DOHH2 (cell line): ENCODE measurements at regions not wholly inside any gene's neighbourhood (a gene's known extent, or its start where the extent isn't known, plus 50 kb on each side); places are given as distances from the start of the nearest gene placed in this dataset.

Source experiments
- H3F3A ChIP-seq: fragments of 200-600 bp; sonication (generic), shearing (Covaris generic); 2 replicates; pipeline ENCODE4 v1.6.0; 2016; ENCODE audit warnings: antibody characterized with exemption, mild to moderate bottlenecking; ENCODE audit not compliant: control insufficient read depth, insufficient read depth
- H3K27ac ChIP-seq: fragments of 200-600 bp; sonication (generic); 2 replicates; pipeline ENCODE4 v1.5.1; 2014; ENCODE audit warnings: low read depth, mild to moderate bottlenecking, low read length, moderate library complexity
- H3K27me3 ChIP-seq: fragments of 200-600 bp; sonication (generic); 2 replicates; pipeline ENCODE4 v1.6.1; 2014; ENCODE audit warnings: mild to moderate bottlenecking, low read length, mixed read lengths; ENCODE audit not compliant: control insufficient read depth
- H3K36me3 ChIP-seq: fragments of 200-600 bp; sonication (generic); 2 replicates; pipeline ENCODE4 v1.6.1; 2014; ENCODE audit warnings: mild to moderate bottlenecking, low read length, moderate library complexity, mixed read lengths; ENCODE audit not compliant: control insufficient read depth
- H3K4me1 ChIP-seq: fragments of 200-600 bp; sonication (generic); 2 replicates; pipeline ENCODE4 v1.6.1; 2014; ENCODE audit warnings: mild to moderate bottlenecking, low read length, mixed read lengths; ENCODE audit not compliant: control insufficient read depth
- H3K4me2 ChIP-seq: fragments of 200-600 bp; sonication (generic); 2 replicates; pipeline ENCODE4 v1.6.0; 2014; ENCODE audit warnings: mild to moderate bottlenecking, low read length, moderate library complexity
- H3K4me3 ChIP-seq: fragments of 200-600 bp; sonication (generic); 2 replicates; pipeline ENCODE4 v1.5.1; 2014; ENCODE audit warnings: mild to moderate bottlenecking, low read length, mixed read lengths
- H3K79me2 ChIP-seq: fragments of 200-600 bp; sonication (generic); 2 replicates; pipeline ENCODE4 v1.6.1; 2014; ENCODE audit warnings: mild to moderate bottlenecking, low read length, mixed read lengths; ENCODE audit not compliant: control insufficient read depth
- H3K9me2 ChIP-seq: fragments of 200-600 bp; sonication (generic); replicated peaks from 2 replicates; pipeline ENCODE4 v1.6.1; 2014; ENCODE audit warnings: mild to moderate bottlenecking, low read length, mixed read lengths; ENCODE audit not compliant: control insufficient read depth
- H3K9me3 ChIP-seq: fragments of 200-600 bp; sonication (generic); 2 replicates; pipeline ENCODE4 v1.6.1; 2014; ENCODE audit warnings: antibody characterized with exemption, low read length, mixed read lengths; ENCODE audit not compliant: control insufficient read depth, insufficient read depth
- H4K20me1 ChIP-seq: fragments of 200-600 bp; sonication (generic); 2 replicates; pipeline ENCODE4 v1.6.0; 2014; ENCODE audit warnings: low read depth, mild to moderate bottlenecking, antibody characterized with exemption, low read length, moderate library complexity; ENCODE audit not compliant: control insufficient read depth, insufficient read depth
- EZH2phosphoT487 ChIP-seq: fragments of 200-600 bp; sonication (generic); IDR thresholded peaks from 2 replicates; pipeline ENCODE4 v1.6.1; 2017; ENCODE audit warnings: borderline replicate concordance, mild to moderate bottlenecking, antibody characterized with exemption, low read length, moderate library complexity, mixed read lengths
- TF ChIP-seq, protein P1 (sequence below): fragments of 200-600 bp; sonication (generic); IDR thresholded peaks from one replicate; pipeline ENCODE4 v1.5.1; 2014; ENCODE audit warnings: antibody characterized with exemption, mild to moderate bottlenecking, low read depth, low read length; ENCODE audit not compliant: poor library complexity, severe bottlenecking

DNA sequence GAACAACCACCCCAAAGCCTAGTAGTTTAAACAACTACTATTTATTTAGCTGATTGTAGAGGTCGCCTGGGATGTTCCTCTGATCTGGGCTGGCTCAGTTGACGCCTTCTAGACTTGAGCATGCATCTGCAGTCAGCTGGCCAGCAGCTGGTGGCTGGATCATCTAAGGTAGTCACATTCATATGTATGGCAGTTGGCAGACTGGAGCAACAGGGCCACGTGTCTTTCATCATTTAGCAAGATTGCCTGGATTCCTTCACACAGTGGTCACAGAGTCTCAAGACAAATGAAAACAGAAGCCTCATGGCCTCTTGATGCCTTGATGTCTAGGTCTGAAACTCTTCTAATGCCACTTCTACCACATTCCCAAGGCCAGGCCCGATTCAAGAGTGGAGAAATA, 220.6 kb upstream of the S100G start:
- H3K79me2 ChIP-seq = no peaks in the 10 kb centered on the region
- no peaks in the 10 kb centered on the region for H3K4me1 ChIP-seq
- no peaks in the 10 kb centered on the region for H3K36me3 ChIP-seq
- H4K20me1 ChIP-seq = no peaks in the 10 kb centered on the region
- TF ChIP-seq, protein P1, sequence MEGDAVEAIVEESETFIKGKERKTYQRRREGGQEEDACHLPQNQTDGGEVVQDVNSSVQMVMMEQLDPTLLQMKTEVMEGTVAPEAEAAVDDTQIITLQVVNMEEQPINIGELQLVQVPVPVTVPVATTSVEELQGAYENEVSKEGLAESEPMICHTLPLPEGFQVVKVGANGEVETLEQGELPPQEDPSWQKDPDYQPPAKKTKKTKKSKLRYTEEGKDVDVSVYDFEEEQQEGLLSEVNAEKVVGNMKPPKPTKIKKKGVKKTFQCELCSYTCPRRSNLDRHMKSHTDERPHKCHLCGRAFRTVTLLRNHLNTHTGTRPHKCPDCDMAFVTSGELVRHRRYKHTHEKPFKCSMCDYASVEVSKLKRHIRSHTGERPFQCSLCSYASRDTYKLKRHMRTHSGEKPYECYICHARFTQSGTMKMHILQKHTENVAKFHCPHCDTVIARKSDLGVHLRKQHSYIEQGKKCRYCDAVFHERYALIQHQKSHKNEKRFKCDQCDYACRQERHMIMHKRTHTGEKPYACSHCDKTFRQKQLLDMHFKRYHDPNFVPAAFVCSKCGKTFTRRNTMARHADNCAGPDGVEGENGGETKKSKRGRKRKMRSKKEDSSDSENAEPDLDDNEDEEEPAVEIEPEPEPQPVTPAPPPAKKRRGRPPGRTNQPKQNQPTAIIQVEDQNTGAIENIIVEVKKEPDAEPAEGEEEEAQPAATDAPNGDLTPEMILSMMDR = no peak
- TF ChIP-seq EZH2phosphoT487 = no peak
- H3K27me3 ChIP-seq = no peaks in the 10 kb centered on the region
- H3K9me3 ChIP-seq = no peaks in the 10 kb centered on the region
- no peak overlapping the region for H3K27ac ChIP-seq
- H3K4me3 ChIP-seq = no peak overlapping the region
- no peaks in the 10 kb centered on the region for H3F3A ChIP-seq
- no peaks in the 10 kb centered on the region for H3K9me2 ChIP-seq
- no peak overlapping the region for H3K4me2 ChIP-seq

DNA sequence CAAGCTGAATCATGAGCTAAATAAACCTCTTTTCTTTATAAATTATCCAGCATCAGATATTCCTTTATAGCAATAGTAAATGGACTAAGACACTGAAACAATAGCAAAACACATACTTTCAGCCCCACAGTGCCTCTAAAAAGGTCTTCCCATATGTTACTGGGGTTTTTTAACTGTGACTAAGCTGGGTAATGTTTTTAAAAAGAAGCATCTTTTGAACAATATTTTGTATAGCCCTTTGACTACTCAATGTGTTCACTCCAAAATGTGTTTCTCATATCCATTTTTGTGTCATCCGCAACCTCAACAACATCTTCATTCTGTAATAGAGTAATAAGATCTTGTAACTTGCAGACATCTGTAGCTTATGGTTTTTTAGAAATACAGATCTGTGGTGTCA, 218.7 kb upstream of the S100G start:
- no peaks in the 10 kb centered on the region for H3F3A ChIP-seq
- H3K79me2 ChIP-seq = no peaks in the 10 kb centered on the region
- no peak overlapping the region for H3K4me2 ChIP-seq
- no peaks in the 10 kb centered on the region for H3K4me1 ChIP-seq
- H3K9me2 ChIP-seq = no peaks in the 10 kb centered on the region
- H3K4me3 ChIP-seq = no peak overlapping the region
- no peak overlapping the region for H3K27ac ChIP-seq
- no peaks in the 10 kb centered on the region for H3K27me3 ChIP-seq
- H4K20me1 ChIP-seq = no peaks in the 10 kb centered on the region
- TF ChIP-seq EZH2phosphoT487 = no peak
- TF ChIP-seq, protein P1 = no peak
- H3K9me3 ChIP-seq = no peaks in the 10 kb centered on the region
- no peaks in the 10 kb centered on the region for H3K36me3 ChIP-seq

DNA sequence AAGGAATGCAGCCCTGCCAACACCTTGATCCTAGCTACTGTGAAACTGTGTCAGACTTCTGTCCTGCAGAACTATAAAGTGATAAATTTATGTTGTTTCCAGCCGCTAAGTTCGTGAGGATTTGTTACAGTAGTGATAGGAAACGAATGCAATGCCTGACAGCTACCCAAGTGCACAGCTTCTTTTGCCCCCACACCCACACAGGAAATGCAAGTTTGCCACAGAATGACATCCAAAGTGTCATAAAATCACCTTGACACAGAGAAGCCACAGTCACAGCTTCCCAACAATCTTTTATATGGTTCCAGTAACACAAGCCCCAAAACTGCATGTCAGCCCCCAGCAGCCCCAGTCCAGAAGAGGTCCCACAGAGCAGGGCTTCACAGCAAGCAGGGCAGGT, 216.9 kb upstream of the S100G start:
- Histone ChIP-seq H3K4me1 (no peaks in the 10 kb centered on the region), H3K79me2 (no peaks in the 10 kb centered on the region), H3K36me3 (no peaks in the 10 kb centered on the region), H3K27ac (no peak overlapping the region), H3F3A (no peaks in the 10 kb centered on the region), H3K27me3 (no peaks in the 10 kb centered on the region), H3K9me2 (no peaks in the 10 kb centered on the region), H4K20me1 (no peaks in the 10 kb centered on the region), H3K4me2 (no peak overlapping the region), H3K4me3 (no peak overlapping the region), H3K9me3 (no peaks in the 10 kb centered on the region)
- TF ChIP-seq, protein P1 = no peak
- TF ChIP-seq EZH2phosphoT487 = no peak
